Naive thymus-derived CD4-positive, alpha-beta T cell (primary cell): ENCODE measurements at regions not wholly inside any gene's neighbourhood (a gene's known extent, or its start where the extent isn't known, plus 50 kb on each side); places are given as distances from the start of the nearest gene placed in this dataset.
"Not testable (repeated sequence)": the region's sequence is repeated elsewhere in the genome, so short reads cannot be mapped to it uniquely, and the experiment has no call there.

Experiments
- ATAC-seq: fragments of 150-1000 bp; cut with Tn5 transposase; 2 replicates; pipeline ENCODE4 v1.10.0; 2021; ENCODE audit warnings: mild to moderate bottlenecking, moderate library complexity
- CTCF ChIA-PET: fragments of 350-600 bp; sonication (Branson Sonifier 250); formaldehyde crosslinking; loops from one replicate; lab custom pipeline; 2021; ENCODE audit warnings: antibody characterized with exemption; lab: Charles Lee
- POLR2A ChIA-PET: fragments of 350-600 bp; sonication (Branson Sonifier 250); formaldehyde crosslinking; loops from one replicate; lab custom pipeline; 2021; ENCODE audit warnings: antibody characterized with exemption, inconsistent platforms; lab: Charles Lee
- DNase-seq, 9 donors: peaks; one replicate each; pipeline versions ENCODE4 v3.0.0 to v3.0.0-alpha.2; 2020 to 2022; ENCODE audit warnings: mixed read lengths in 1 of 9
- H3K27ac ChIP-seq: one replicate; pipeline ENCODE4 v1.7.0; 2013; ENCODE audit warnings: mild to moderate bottlenecking, low read depth, low read length, moderate library complexity
- H3K27me3 ChIP-seq, 2 donors: one replicate each; pipeline ENCODE4 v1.7.0; 2013; ENCODE audit warnings: low read length in 2 of 2, mild to moderate bottlenecking in 2 of 2, moderate library complexity in 2 of 2; ENCODE audit not compliant: control insufficient read depth in 2 of 2, insufficient read depth in 2 of 2
- H3K36me3 ChIP-seq, 3 experiments: 1 replicate in 2 of 3; 2 replicates in 1 of 3; pipeline ENCODE4 v1.7.0; 2013; ENCODE audit warnings: low read length in 3 of 3, mild to moderate bottlenecking in 3 of 3, moderate library complexity in 1 of 3; ENCODE audit not compliant: insufficient read depth in 3 of 3, control insufficient read depth in 2 of 3
- H3K4me1 ChIP-seq, 2 donors: one replicate each; pipeline ENCODE4 v1.7.0; 2013; ENCODE audit warnings: low read length in 2 of 2, mild to moderate bottlenecking in 2 of 2, moderate library complexity in 1 of 2; ENCODE audit not compliant: control insufficient read depth in 2 of 2, insufficient read depth in 2 of 2
- H3K4me3 ChIP-seq: 2 replicates; pipeline ENCODE4 v1.7.0; 2013; ENCODE audit warnings: mild to moderate bottlenecking, low read length
- H3K9me3 ChIP-seq, 3 experiments: 1 replicate in 2 of 3; 2 replicates in 1 of 3; pipeline ENCODE4 v1.7.0; 2013; ENCODE audit warnings: low read length in 3 of 3; ENCODE audit not compliant: control insufficient read depth in 2 of 3
- H3K27ac Mint-ChIP-seq, 9 donors: one replicate each; pipeline ENCODE4 v1.8.0; 2020 to 2022; ENCODE audit warnings: mixed read lengths in 9 of 9, mild to moderate bottlenecking in 8 of 9, moderate library complexity in 5 of 9, inconsistent platforms in 2 of 9
- H3K27me3 Mint-ChIP-seq, 5 donors: one replicate each; pipeline ENCODE4 v1.8.0; 2021 to 2022; ENCODE audit warnings: mixed read lengths in 5 of 5, mild to moderate bottlenecking in 1 of 5
- H3K36me3 Mint-ChIP-seq, 5 donors: one replicate each; pipeline ENCODE4 v1.8.0; 2020 to 2022; ENCODE audit warnings: mixed read lengths in 5 of 5, mild to moderate bottlenecking in 3 of 5, inconsistent platforms in 1 of 5
- H3K4me1 Mint-ChIP-seq, 7 donors: one replicate each; pipeline ENCODE4 v1.8.0; 2020 to 2022; ENCODE audit warnings: mixed read lengths in 7 of 7, mild to moderate bottlenecking in 3 of 7, inconsistent platforms in 1 of 7
- H3K4me3 Mint-ChIP-seq, 10 donors: one replicate each; pipeline ENCODE4 v1.8.0; 2020 to 2022; ENCODE audit warnings: mild to moderate bottlenecking in 10 of 10, mixed read lengths in 10 of 10, moderate library complexity in 6 of 10, inconsistent platforms in 2 of 10
- H3K9me3 Mint-ChIP-seq, 11 donors: one replicate each; pipeline ENCODE4 v1.8.0; 2020 to 2022; ENCODE audit warnings: mixed read lengths in 11 of 11, mild to moderate bottlenecking in 4 of 11, inconsistent platforms in 1 of 11, moderate library complexity in 1 of 11
- intact Hi-C, 2 donors: fragments of 100-400 bp; cut with micrococcal nuclease; formaldehyde crosslinking; loops; one replicate each; pipeline ENCODE4 v1.15.1; 2023

GRCh38 chr7:50898604-50899477, 116.1 kb upstream of the GRB10 start:
- CTCF ChIA-PET, H3K27ac ChIP-seq: not testable (repeated sequence)

DNA sequence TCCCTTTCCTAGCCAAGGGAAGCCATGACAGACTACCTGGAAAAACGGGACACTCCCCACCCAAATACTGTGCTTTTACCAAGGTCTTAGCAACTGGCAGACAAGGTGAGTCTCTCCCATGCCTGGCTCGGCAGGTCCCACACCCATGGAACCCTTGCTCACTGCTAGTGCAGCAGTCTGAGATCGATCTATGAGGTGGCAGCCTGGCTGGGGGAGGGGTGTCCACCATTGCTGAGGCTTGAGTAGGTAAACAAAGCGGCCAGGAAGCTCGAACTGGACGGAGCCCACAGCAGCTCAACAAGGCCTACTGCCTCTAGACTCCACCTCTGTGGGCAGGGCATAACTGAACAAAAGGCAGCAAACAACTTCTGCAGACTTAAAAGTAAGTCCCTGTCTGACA, 104.4 kb upstream of the GRB10 start:
- DNase-seq, H3K36me3 Mint-ChIP-seq, H3K36me3 ChIP-seq, H3K4me3 Mint-ChIP-seq, H3K9me3 ChIP-seq, H3K4me3 ChIP-seq, POLR2A ChIA-PET, H3K4me1 ChIP-seq, H3K27ac ChIP-seq, H3K27ac Mint-ChIP-seq, CTCF ChIA-PET, H3K27me3 ChIP-seq, H3K9me3 Mint-ChIP-seq, H3K4me1 Mint-ChIP-seq, intact Hi-C loops, ATAC-seq: not testable (repeated sequence)
- peaks cover 17 to 35% (median 21%) of the 10 kb centered on the region in 5 donors for H3K27me3 Mint-ChIP-seq

More at GRCh38 chr7:50898604-50899477, 116.1 kb upstream of the GRB10 start:
- H3K4me1 Mint-ChIP-seq, POLR2A ChIA-PET, H3K36me3 Mint-ChIP-seq, DNase-seq, H3K4me3 Mint-ChIP-seq, H3K9me3 ChIP-seq, H3K4me1 ChIP-seq, H3K36me3 ChIP-seq, H3K27ac Mint-ChIP-seq, ATAC-seq, H3K27me3 ChIP-seq, H3K4me3 ChIP-seq, intact Hi-C loops: not testable (repeated sequence)
- Mint-ChIP-seq H3K9me3 (peaks cover 0 to 11% (median 0%) of the 10 kb centered on the region in 11 donors), H3K27me3 (peaks cover 14 to 35% (median 19%) of the 10 kb centered on the region in 5 donors)

GRCh38 chr7:50872437-50872836, 89.7 kb upstream of the GRB10 start:
- Mint-ChIP-seq H3K4me1 (no peaks in the 10 kb centered on the region), H3K36me3 (peaks cover 0 to 5% (median 0%) of the 10 kb centered on the region in 5 donors)
- no peak for ATAC-seq

GRCh38 chr7:50869108-50869725, 86.5 kb upstream of the GRB10 start:
- Histone ChIP-seq H3K36me3 (no peaks in the 10 kb centered on the region), H3K9me3 (no peaks in the 10 kb centered on the region), H3K27me3 (no peaks in the 10 kb centered on the region), H3K27ac (no peak overlapping the region), H3K4me1 (no peaks in the 10 kb centered on the region), H3K4me3 (no peak overlapping the region)
- no peaks in the 10 kb centered on the region for H3K4me1 Mint-ChIP-seq
- DNase-seq (no peak), ATAC-seq (no peak)
- H3K27ac Mint-ChIP-seq, result no peak overlapping the region
- H3K4me3 Mint-ChIP-seq, result no peak overlapping the region
- CTCF ChIA-PET, result no interaction called here
- no peaks in the 10 kb centered on the region for H3K9me3 Mint-ChIP-seq
- H3K36me3 Mint-ChIP-seq, result no peaks in the 10 kb centered on the region
- H3K27me3 Mint-ChIP-seq, result peaks cover 2 to 29% (median 20%) of the 10 kb centered on the region in 5 donors
- intact Hi-C loops, result no loop called here
- POLR2A ChIA-PET, result no interaction called here

More at GRCh38 chr7:50872437-50872836, 89.7 kb upstream of the GRB10 start:
- POLR2A ChIA-PET, result no interaction called here
- Mint-ChIP-seq H3K9me3 (peaks cover 0 to 7% (median 3%) of the 10 kb centered on the region in 11 donors), H3K4me3 (no peak overlapping the region), H3K27me3 (peaks cover 5 to 49% (median 20%) of the 10 kb centered on the region in 5 donors), H3K27ac (no peak overlapping the region)
- H3K4me1 ChIP-seq, result no peaks in the 10 kb centered on the region
- no peaks in the 10 kb centered on the region for H3K36me3 ChIP-seq
- DNase-seq, result no peak
- no peak overlapping the region for H3K27ac ChIP-seq
- CTCF ChIA-PET, result no interaction called here
- no peaks in the 10 kb centered on the region for H3K9me3 ChIP-seq
- H3K27me3 ChIP-seq, result no peaks in the 10 kb centered on the region
- H3K4me3 ChIP-seq, result no peak overlapping the region
- intact Hi-C loops, result no loop called here

GRCh38 chr7:50868426-50869100, 85.9 kb upstream of the GRB10 start:
- peak overlapping the region in 1 of 9 donors; percentile 51 for H3K27ac Mint-ChIP-seq
- no peaks in the 10 kb centered on the region for H3K9me3 ChIP-seq

GRCh38 chr7:50867034-50867356, 84.3 kb upstream of the GRB10 start:
- Histone ChIP-seq H3K27me3 (no peaks in the 10 kb centered on the region), H3K4me3 (no peak overlapping the region), H3K4me1 (no peaks in the 10 kb centered on the region), H3K36me3 (no peaks in the 10 kb centered on the region), H3K27ac (no peak overlapping the region), H3K9me3 (no peaks in the 10 kb centered on the region)
- DNase-seq (no peak), ATAC-seq (no peak)
- Mint-ChIP-seq H3K4me1 (peaks cover 0 to 1% (median 0%) of the 10 kb centered on the region in 7 donors), H3K4me3 (no peak overlapping the region), H3K27me3 (peaks cover 2 to 19% (median 12%) of the 10 kb centered on the region in 5 donors), H3K9me3 (peaks cover 0 to 2% (median 0%) of the 10 kb centered on the region in 11 donors), H3K27ac (no peak overlapping the region), H3K36me3 (peaks cover 0 to 4% (median 0%) of the 10 kb centered on the region in 5 donors)
- CTCF ChIA-PET, result no interaction called here
- POLR2A ChIA-PET, result no interaction called here
- intact Hi-C loops, result no loop called here

More at GRCh38 chr7:50868426-50869100, 85.9 kb upstream of the GRB10 start:
- Histone ChIP-seq H3K27ac (no peak overlapping the region), H3K27me3 (no peaks in the 10 kb centered on the region), H3K36me3 (no peaks in the 10 kb centered on the region), H3K4me3 (no peak overlapping the region), H3K4me1 (no peaks in the 10 kb centered on the region)
- no peak for ATAC-seq
- peaks cover 2 to 28% (median 19%) of the 10 kb centered on the region in 5 donors for H3K27me3 Mint-ChIP-seq
- H3K9me3 Mint-ChIP-seq, result no peaks in the 10 kb centered on the region
- no peak overlapping the region for H3K4me3 Mint-ChIP-seq
- CTCF ChIA-PET, result no interaction called here
- H3K36me3 Mint-ChIP-seq, result no peaks in the 10 kb centered on the region
- H3K4me1 Mint-ChIP-seq, result no peaks in the 10 kb centered on the region
- no peak for DNase-seq
- POLR2A ChIA-PET, result no interaction called here
- intact Hi-C loops, result no loop called here
